ENCODE measurements at regions not wholly inside any gene's neighbourhood (a gene's known extent, or its start where the extent isn't known, plus 50 kb on each side); places are given as distances from the start of the nearest gene placed in this dataset.
"Not testable (repeated sequence)": the region's sequence is repeated elsewhere in the genome, so short reads cannot be mapped to it uniquely, and the experiment has no call there.

- DNase-seq (ENCODE audit: low read depth, low spot score) = no peak
These were observed 793.1 kb downstream of the DTWD2 start for GRCh38 chr5:118195211-118195610.

DNA sequence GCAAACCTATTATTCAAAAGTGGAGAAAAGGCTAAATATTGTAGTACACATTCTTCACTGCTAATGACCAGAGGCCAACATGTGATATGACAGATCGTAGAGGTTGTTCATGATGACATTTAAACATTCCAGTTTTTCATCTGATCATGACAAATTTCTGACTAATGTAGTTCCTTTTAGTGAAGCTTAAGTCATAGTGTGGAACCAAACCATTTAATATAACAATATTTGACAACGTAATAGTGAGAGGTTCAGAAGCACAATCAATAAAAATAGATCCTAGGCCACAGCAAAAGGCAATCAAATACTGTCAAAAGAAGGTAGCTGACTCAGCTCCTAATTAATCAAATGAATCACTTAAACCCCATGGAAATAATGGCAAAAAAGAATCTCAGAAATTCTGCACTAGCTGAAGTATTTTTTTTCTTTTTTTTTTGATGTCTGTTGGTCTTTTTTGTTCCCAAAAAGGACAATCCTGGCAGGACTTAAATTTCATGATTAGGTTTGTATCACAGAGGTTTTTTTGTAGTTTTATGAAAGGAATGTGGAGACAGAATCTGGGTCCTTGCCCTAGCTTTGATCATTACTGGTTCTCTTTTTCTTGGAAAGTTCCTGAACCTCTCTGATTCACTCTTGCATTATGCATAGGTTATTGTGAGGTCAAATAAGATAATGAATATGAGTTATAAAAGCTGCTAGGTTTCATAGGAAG lies 795.0 kb downstream of the DTWD2 start:
- no peak for DNase-seq (ENCODE audit: low read depth, low spot score)

DNA sequence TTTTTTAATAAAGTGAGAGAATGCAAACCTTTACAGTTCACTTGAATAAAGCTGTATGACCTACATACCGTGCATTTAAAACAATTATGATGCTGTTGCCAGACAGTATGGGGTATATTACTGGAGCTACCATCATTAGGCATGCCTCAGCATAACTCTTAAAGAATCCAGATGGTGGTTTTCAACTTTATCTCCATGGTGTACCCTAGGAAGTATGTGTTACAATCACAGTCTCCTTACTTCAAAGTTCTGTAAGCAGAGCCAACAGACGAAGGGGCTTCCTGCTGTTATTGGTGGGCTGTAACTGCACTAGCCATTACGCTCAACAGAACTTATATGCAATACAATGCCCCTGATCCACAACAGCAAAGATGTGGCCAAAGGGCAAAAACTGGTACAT lies 803.3 kb downstream of the DTWD2 start:
- DNase-seq (ENCODE audit: low read depth, low spot score) = no peak

- no peak for DNase-seq (ENCODE audit: low read depth, low spot score)
These were observed 812.2 kb downstream of the DTWD2 start for GRCh38 chr5:118176146-118176545.

- DNase-seq (ENCODE audit: low read depth, low spot score) = no peak
These were observed 813.7 kb downstream of the DTWD2 start for GRCh38 chr5:118174671-118175070.

DNA sequence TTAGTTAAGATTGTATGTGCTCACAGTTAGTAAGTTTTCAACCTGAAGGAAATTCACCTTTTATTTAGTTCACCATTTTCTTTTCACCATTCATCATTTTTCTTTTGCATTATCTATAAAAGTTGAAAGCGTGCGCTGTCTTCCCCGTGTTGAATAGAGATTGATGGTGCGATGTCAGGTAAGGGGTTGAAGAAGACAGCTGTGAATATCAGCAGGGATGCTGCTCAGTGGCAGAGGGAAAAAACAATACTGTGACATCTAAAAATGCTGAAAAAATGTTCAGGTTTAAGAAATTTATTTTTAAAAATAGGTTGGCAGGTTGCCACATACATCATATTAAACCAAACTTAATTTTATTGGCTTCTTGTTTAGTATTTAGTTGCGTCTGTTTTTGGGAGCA lies 815.0 kb downstream of the DTWD2 start:
- DNase-seq (ENCODE audit: low read depth, low spot score) = no peak

GRCh38 chr5:118165619-118166018 lies 822.7 kb downstream of the DTWD2 start:
- DNase-seq (ENCODE audit: low read depth, low spot score) = no peak

GRCh38 chr5:118156181-118156580 lies 832.2 kb downstream of the DTWD2 start:
- no peak for DNase-seq (ENCODE audit: low read depth, low spot score)

DNA sequence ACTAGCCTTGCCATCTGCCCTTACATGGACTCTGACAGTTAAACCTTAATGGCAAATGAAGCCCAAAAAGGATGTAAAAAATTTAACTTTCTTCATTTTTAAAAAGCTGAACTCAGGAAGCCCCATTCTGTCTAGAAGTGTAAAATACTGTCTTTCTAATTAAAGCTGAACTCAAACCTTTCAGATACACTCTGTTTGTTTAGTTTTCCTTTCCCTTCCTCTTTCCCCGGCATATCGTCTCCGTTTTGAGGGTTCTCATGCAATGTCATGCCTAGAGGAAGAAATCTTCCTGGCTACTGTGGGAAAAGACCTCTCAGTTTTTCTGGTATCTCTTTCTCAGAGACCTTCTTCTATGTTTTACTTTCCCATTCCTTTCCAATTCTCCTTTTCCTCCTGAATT lies 841.5 kb downstream of the DTWD2 start:
- no peak for DNase-seq (ENCODE audit: low read depth, low spot score)

DNA sequence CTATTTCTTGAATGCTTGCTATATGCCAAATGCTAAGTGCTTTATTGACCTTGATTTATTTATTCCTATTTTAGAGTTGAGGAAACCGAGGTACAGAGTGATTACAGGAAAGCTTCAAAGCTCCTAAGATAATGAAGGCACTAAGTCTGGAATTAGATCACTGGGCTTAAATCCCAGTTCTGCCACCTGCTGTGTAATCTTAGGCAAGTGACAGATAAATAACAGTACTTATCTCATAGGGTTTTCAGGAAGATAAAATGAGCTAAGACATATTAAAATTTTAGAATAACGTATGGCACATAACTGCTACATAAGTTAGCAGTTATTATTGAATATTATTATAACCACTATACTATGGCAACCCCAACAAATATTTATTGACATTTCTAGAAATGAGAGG lies 843.8 kb downstream of the DTWD2 start:
- no peak for DNase-seq (ENCODE audit: low read depth, low spot score)

GRCh38 chr5:118139361-118139760 lies 849.0 kb downstream of the DTWD2 start:
- DNase-seq (ENCODE audit: low read depth, low spot score) = no peak

- no peak for DNase-seq (ENCODE audit: low read depth, low spot score)
These were observed 862.2 kb downstream of the DTWD2 start for GRCh38 chr5:118126159-118126558.

- DNase-seq (ENCODE audit: low read depth, low spot score) = no peak
These were observed 862.7 kb downstream of the DTWD2 start for GRCh38 chr5:118125687-118126086.

DNA sequence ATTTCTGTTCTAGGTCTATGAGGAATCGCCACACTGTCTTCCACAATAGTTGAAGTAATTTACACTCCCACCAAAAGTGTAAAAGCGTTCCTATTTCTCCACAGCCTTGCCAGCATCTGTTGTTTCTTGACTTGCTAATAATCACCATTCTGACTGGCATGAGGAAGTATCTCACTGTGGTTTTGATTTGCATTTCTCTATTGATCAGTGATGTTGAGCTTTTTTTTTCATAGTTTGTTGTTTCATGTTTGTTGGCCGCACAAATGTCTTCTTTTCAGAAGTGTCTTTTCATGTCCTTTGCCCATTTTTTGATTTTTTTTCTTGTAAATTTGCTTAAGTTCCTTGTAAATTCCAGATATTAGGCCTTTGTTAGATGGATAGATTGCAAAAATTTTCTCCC lies 867.1 kb downstream of the DTWD2 start:
- no peak for DNase-seq (ENCODE audit: low read depth, low spot score)

DNA sequence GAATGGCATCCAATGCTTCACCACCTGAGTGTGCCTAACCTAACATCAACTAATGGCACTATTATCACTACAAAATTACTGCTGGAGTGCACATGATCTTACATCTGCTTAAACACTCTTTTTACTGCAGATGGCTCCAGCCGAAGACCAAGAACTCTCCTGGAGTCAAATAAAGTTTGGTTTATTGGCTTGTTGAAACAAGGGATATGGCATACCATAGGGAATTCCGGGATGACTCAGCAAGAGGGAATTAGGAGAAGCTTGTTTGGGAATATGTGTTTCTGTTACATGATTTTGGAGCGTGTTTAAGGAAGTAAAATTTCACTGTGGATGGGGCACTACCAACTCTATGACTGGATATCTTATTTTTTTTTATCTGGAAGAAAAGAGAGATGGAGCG lies 872.6 kb downstream of the DTWD2 start:
- no peak for DNase-seq (ENCODE audit: low read depth, low spot score)

DNA sequence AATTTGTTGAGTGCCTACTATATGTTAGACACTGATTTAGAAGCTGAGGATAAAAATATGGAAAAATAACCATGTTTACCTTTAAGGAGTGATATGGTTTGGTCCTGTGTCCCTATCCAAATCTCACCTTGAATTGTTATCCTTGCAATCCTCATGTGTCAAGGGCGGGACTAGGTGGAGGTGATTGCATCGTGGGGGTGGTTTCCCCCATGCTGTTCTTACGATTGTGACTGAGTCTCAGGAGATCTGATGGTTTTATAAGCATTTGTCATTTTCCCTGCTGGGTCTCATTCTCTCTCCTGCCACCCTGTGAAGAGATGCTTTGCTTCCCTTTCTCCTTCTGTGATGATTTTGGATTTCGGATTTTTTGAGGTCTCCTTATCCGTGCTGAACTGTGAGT lies 876.4 kb downstream of the DTWD2 start:
- no peak for DNase-seq (ENCODE audit: low read depth, low spot score)

- not testable (repeated sequence) for DNase-seq (ENCODE audit: low read depth, low spot score)
These were observed 881.1 kb downstream of the DTWD2 start for GRCh38 chr5:118107246-118107645.

GRCh38 chr5:118098716-118099115 lies 889.6 kb downstream of the DTWD2 start:
- DNase-seq (ENCODE audit: low read depth, low spot score) = no peak

- no peak for DNase-seq (ENCODE audit: low read depth, low spot score)
These were observed 893.2 kb downstream of the DTWD2 start for GRCh38 chr5:118095115-118095514.

GRCh38 chr5:118088448-118088847 lies 899.9 kb downstream of the DTWD2 start:
- no peak for DNase-seq (ENCODE audit: low read depth, low spot score)

GRCh38 chr5:118076490-118076889 lies 911.9 kb downstream of the DTWD2 start:
- DNase-seq (ENCODE audit: low read depth, low spot score) = no peak

DNA sequence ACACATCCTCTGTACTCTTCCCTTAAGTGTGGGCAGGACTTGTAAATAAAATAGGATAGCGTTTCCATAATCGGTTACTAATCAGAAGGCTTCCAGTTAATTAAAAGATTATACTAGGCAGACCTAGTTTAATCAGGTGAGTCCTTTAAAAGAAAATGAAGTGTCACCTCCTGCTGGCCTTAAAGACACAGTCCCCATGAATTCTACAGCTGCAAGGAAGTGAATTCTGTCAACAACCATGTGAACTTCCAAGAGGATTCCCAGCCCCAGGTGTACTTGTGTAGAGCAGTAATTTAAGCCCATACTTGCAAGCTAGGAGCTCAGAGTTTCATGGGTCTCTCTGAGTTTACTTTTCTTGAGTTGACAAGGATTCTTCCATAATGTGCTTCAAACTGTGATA lies 918.3 kb downstream of the DTWD2 start:
- DNase-seq (ENCODE audit: low read depth, low spot score) = no peak

- DNase-seq (ENCODE audit: low read depth, low spot score) = no peak
These were observed 918.9 kb downstream of the DTWD2 start for GRCh38 chr5:118069452-118069851.

GRCh38 chr5:118068886-118069285 lies 919.5 kb downstream of the DTWD2 start:
- DNase-seq (ENCODE audit: low read depth, low spot score) = no peak
